PC-3 (cell line): ENCODE measurements at regions not wholly inside any gene's neighbourhood (a gene's known extent, or its start where the extent isn't known, plus 50 kb on each side); places are given as distances from the start of the nearest gene placed in this dataset.

ENCODE experiments used
- EZH2 ChIP-seq: fragments of 300-600 bp; sonication (generic); IDR thresholded peaks from one replicate; pipeline ENCODE4 v1.6.1; 2017; ENCODE audit warnings: antibody characterized with exemption, mild to moderate bottlenecking, low read length; ENCODE audit not compliant: unreplicated experiment
- TF ChIP-seq, protein P1 (sequence below): fragments of 300-600 bp; sonication (generic); conservative IDR thresholded peaks from 2 replicates; pipeline ENCODE4 v1.5.1; 2017; ENCODE audit warnings: antibody characterized with exemption, low read depth, mild to moderate bottlenecking, low read length

DNA sequence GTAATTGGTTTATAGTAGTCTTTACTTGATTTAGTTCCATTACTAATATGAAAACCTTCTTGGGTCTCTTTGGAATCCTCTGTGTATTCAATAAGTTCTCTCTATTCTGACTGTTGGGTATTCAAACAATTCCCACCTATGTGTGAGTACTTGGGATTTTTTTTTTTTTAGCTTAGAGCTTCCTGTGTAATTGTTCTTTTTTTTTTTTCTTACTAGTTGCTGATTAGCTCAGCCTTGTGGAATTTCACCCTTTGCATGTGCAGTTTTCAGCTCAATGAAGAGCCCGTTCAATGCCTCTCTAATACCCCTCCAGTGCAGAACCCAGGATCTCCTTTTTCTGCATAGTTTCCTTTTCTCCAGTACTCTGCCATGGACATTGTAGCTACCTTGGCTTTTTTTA is 339.1 kb upstream of the GALNT5 start:
- TF ChIP-seq, protein P1, sequence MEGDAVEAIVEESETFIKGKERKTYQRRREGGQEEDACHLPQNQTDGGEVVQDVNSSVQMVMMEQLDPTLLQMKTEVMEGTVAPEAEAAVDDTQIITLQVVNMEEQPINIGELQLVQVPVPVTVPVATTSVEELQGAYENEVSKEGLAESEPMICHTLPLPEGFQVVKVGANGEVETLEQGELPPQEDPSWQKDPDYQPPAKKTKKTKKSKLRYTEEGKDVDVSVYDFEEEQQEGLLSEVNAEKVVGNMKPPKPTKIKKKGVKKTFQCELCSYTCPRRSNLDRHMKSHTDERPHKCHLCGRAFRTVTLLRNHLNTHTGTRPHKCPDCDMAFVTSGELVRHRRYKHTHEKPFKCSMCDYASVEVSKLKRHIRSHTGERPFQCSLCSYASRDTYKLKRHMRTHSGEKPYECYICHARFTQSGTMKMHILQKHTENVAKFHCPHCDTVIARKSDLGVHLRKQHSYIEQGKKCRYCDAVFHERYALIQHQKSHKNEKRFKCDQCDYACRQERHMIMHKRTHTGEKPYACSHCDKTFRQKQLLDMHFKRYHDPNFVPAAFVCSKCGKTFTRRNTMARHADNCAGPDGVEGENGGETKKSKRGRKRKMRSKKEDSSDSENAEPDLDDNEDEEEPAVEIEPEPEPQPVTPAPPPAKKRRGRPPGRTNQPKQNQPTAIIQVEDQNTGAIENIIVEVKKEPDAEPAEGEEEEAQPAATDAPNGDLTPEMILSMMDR = no peak
- no peak for TF ChIP-seq EZH2
